Ishikawa (cell line): ENCODE measurements at regions not wholly inside any gene's neighbourhood (a gene's known extent, or its start where the extent isn't known, plus 50 kb on each side); places are given as distances from the start of the nearest gene placed in this dataset.

ENCODE experiments used
- CREB1 ChIP-seq: IDR thresholded peaks from 2 replicates; pipeline ENCODE4 v1.6.1; 2012; ENCODE audit warnings: low read depth
- EP300 ChIP-seq: IDR thresholded peaks from 2 replicates; pipeline ENCODE4 v1.6.1; 2012; ENCODE audit warnings: borderline replicate concordance
- FOXM1 ChIP-seq: IDR thresholded peaks from 2 replicates; pipeline ENCODE4 v1.6.1; 2012; ENCODE audit warnings: low read depth, borderline replicate concordance
- MAX ChIP-seq: IDR thresholded peaks from 2 replicates; pipeline ENCODE4 v1.6.1; 2012
- NFIC ChIP-seq: IDR thresholded peaks from 2 replicates; pipeline ENCODE4 v1.6.1; 2012
- RAD21 ChIP-seq: IDR thresholded peaks from 2 replicates; pipeline ENCODE4 v1.6.1; 2012; ENCODE audit warnings: low read depth
- TAF1 ChIP-seq: IDR thresholded peaks from 2 replicates; pipeline ENCODE4 v1.6.1; 2012; ENCODE audit warnings: low read depth, mild to moderate bottlenecking
- TCF12 ChIP-seq: IDR thresholded peaks from 2 replicates; pipeline ENCODE4 v1.6.1; 2012; ENCODE audit warnings: low read depth
- TEAD4 ChIP-seq: IDR thresholded peaks from 2 replicates; pipeline ENCODE4 v1.6.1; 2012
- YY1 ChIP-seq: IDR thresholded peaks from 2 replicates; pipeline ENCODE4 v1.6.1; 2012; ENCODE audit warnings: low read depth

GRCh38 chr9:80294318-80294717, 722.6 kb downstream of the TLE4 start:
- TF ChIP-seq TCF12 (no peak), RAD21 (no peak), EP300 (no peak), TAF1 (no peak), TEAD4 (no peak), MAX (no peak), NFIC (no peak), FOXM1 (no peak), CREB1 (no peak), YY1 (no peak)
